Natural killer cell (primary cell): ENCODE measurements at regions not wholly inside any gene's neighbourhood (a gene's known extent, or its start where the extent isn't known, plus 50 kb on each side); places are given as distances from the start of the nearest gene placed in this dataset.

Source experiments
- ATAC-seq, 3 donors: fragments of 150-1000 bp in 2 of 3; fragments of 200-7000 bp in 1 of 3; cut with Tn5 transposase; 1 replicate in 1 of 3; 2 replicates in 2 of 3; pipeline ENCODE4 v1.10.0; 2021; ENCODE audit warnings: mild to moderate bottlenecking in 2 of 3, moderate library complexity in 2 of 3
- DNase-seq, 2 donors: peaks; one replicate each; pipeline versions ENCODE4 v3.0.0 to v3.0.0-alpha.2; 2013 to 2021; ENCODE audit warnings: mixed read lengths in 1 of 2
- H3K27ac ChIP-seq: one replicate; pipeline ENCODE4 v1.5.1; 2013; ENCODE audit warnings: mild to moderate bottlenecking, low read length
- H3K27me3 ChIP-seq: one replicate; pipeline ENCODE4 v1.6.1; 2013; ENCODE audit warnings: low read length; ENCODE audit not compliant: control insufficient read depth, insufficient read depth
- H3K36me3 ChIP-seq: one replicate; pipeline ENCODE4 v1.6.1; 2013; ENCODE audit warnings: low read length; ENCODE audit not compliant: control insufficient read depth, insufficient read depth
- H3K4me1 ChIP-seq: one replicate; pipeline ENCODE4 v1.6.1; 2013; ENCODE audit warnings: low read length; ENCODE audit not compliant: control insufficient read depth, insufficient read depth
- H3K4me3 ChIP-seq: one replicate; pipeline ENCODE4 v1.5.1; 2013; ENCODE audit warnings: low read length
- H3K9me3 ChIP-seq: one replicate; pipeline ENCODE4 v1.6.1; 2013; ENCODE audit warnings: low read length; ENCODE audit not compliant: control insufficient read depth, insufficient read depth
- H3K27ac Mint-ChIP-seq, 2 donors: one replicate each; pipeline ENCODE4 v1.8.0; 2022; ENCODE audit warnings: mild to moderate bottlenecking in 2 of 2, mixed read lengths in 2 of 2, moderate library complexity in 1 of 2
- H3K27me3 Mint-ChIP-seq, 2 donors: one replicate each; pipeline ENCODE4 v1.8.0; 2022; ENCODE audit warnings: low read depth in 2 of 2, mixed read lengths in 2 of 2
- H3K36me3 Mint-ChIP-seq: one replicate; pipeline ENCODE4 v1.8.0; 2022; ENCODE audit warnings: mixed read lengths
- H3K4me1 Mint-ChIP-seq, 2 donors: one replicate each; pipeline ENCODE4 v1.8.0; 2022; ENCODE audit warnings: mixed read lengths in 2 of 2
- H3K4me3 Mint-ChIP-seq: one replicate; pipeline ENCODE4 v1.8.0; 2022; ENCODE audit warnings: mild to moderate bottlenecking, moderate library complexity, mixed read lengths
- H3K9me3 Mint-ChIP-seq, 2 donors: one replicate each; pipeline ENCODE4 v1.8.0; 2022; ENCODE audit warnings: mixed read lengths in 2 of 2
- WGBS: methylation state at CpG from one replicate; pipeline ENCODE4 v1.1.7; 2013; ENCODE audit warnings: missing lambda C conversion rate; ENCODE audit not compliant: insufficient coverage; 5-methylcytosine and 5-hydroxymethylcytosine counted together
- intact Hi-C: fragments of 100-400 bp; cut with micrococcal nuclease; formaldehyde crosslinking; loops from one replicate; pipeline ENCODE4 v1.14.2; 2022
- TF ChIP-seq, protein P1 (sequence below): fragments of 200-600 bp; IDR thresholded peaks from one replicate; pipeline ENCODE4 v1.8.0; 2022; ENCODE audit warnings: antibody characterized with exemption

DNA sequence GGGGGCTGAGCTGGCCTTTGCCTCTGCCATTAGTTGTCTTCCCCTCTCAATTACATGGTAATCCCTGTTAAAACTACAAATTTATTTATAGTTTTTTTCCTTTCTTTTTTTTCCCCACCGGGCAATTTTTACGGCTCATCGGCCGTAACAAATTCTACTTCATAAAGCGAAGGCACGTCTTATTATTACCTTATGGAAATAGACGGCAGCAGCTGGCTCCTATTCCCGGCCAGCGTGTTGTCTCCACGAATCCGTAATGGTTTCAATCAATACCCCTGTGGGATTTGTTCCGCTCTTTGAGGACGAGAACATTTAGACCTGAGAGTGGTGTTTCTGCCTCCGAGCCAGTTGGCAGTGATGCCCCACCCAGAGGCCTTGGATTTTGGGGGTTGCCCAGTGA lies 52.4 kb upstream of the IGSF21 start:
- no peak overlapping the region for H3K27ac ChIP-seq
- H3K9me3 ChIP-seq, result no peaks in the 10 kb centered on the region
- TF ChIP-seq, protein P1, sequence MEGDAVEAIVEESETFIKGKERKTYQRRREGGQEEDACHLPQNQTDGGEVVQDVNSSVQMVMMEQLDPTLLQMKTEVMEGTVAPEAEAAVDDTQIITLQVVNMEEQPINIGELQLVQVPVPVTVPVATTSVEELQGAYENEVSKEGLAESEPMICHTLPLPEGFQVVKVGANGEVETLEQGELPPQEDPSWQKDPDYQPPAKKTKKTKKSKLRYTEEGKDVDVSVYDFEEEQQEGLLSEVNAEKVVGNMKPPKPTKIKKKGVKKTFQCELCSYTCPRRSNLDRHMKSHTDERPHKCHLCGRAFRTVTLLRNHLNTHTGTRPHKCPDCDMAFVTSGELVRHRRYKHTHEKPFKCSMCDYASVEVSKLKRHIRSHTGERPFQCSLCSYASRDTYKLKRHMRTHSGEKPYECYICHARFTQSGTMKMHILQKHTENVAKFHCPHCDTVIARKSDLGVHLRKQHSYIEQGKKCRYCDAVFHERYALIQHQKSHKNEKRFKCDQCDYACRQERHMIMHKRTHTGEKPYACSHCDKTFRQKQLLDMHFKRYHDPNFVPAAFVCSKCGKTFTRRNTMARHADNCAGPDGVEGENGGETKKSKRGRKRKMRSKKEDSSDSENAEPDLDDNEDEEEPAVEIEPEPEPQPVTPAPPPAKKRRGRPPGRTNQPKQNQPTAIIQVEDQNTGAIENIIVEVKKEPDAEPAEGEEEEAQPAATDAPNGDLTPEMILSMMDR, result no peak
- H3K27me3 ChIP-seq, result no peaks in the 10 kb centered on the region
- DNase-seq, result no peak
- no peaks in the 10 kb centered on the region for H3K4me1 ChIP-seq
- H3K27me3 Mint-ChIP-seq, result peaks cover 0 to 8% of the 10 kb centered on the region in 2 donors
- no peaks in the 10 kb centered on the region for H3K36me3 ChIP-seq
- WGBS, result 93% methylated on average over 14 of the region's 14 CpGs
- H3K9me3 Mint-ChIP-seq, result no peaks in the 10 kb centered on the region
- no peaks in the 10 kb centered on the region for H3K4me1 Mint-ChIP-seq
- H3K4me3 ChIP-seq, result no peak overlapping the region
- ATAC-seq, result no peak
- H3K27ac Mint-ChIP-seq, result no peak overlapping the region
- intact Hi-C loops, result no loop called here
- no peaks in the 10 kb centered on the region for H3K36me3 Mint-ChIP-seq
- H3K4me3 Mint-ChIP-seq, result no peak overlapping the region

DNA sequence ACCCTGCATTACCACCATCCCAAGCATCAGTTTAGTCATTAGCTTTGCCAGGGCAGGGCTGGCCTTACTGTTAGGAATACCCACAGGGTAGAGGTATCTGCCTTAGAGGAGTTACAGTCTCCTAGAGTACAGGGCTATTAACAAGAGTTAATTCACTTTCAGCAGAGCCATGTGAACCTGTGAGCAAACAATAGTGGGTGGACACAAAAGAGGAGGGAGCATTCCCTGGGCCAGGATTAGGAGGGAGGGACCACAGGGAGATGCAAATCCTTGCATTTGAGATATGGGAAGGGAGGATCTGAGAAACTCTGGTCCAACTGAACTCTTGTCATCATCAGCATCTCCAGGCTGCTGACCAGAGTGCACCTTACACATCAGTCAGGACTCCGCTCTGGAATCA lies 51.1 kb upstream of the IGSF21 start:
- Histone ChIP-seq H3K4me1 (no peaks in the 10 kb centered on the region), H3K9me3 (no peaks in the 10 kb centered on the region), H3K4me3 (no peak overlapping the region), H3K36me3 (no peaks in the 10 kb centered on the region), H3K27me3 (no peaks in the 10 kb centered on the region), H3K27ac (no peak overlapping the region)
- Mint-ChIP-seq H3K27ac (no peak overlapping the region), H3K4me3 (no peak overlapping the region), H3K9me3 (no peaks in the 10 kb centered on the region), H3K27me3 (peaks cover 0 to 8% of the 10 kb centered on the region in 2 donors), H3K4me1 (no peaks in the 10 kb centered on the region), H3K36me3 (no peaks in the 10 kb centered on the region)
- intact Hi-C loops, result no loop called here
- TF ChIP-seq, protein P1, result no peak
- ATAC-seq, result no peak
- DNase-seq, result no peak
- 79% methylated on average over 1 of the region's 1 CpG for WGBS

DNA sequence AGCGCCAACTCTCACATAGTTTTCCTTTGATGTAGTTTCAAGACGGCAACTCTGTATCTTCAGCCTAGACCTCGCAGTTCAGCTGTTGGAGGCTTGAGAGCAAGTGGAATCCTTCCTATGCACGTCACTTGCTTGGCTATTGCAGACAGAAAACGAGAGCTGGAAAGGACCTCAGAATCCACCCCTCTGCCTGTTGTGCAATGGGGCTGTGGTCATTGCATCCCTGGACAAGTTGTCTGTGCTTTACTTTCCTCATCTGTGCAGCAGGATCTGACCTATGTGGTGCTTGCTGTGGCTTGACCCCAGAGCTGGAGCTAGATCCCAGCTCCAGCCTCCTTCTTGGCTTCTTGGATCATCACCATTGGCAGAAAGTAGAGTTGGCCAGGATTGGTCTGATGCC lies 50.0 kb upstream of the IGSF21 start:
- TF ChIP-seq, protein P1, result no peak
- no peaks in the 10 kb centered on the region for H3K27me3 ChIP-seq
- no peaks in the 10 kb centered on the region for H3K4me1 Mint-ChIP-seq
- H3K9me3 ChIP-seq, result peaks cover 3% of the 10 kb centered on the region
- H3K4me1 ChIP-seq, result no peaks in the 10 kb centered on the region
- no peak overlapping the region for H3K27ac ChIP-seq
- 80% methylated on average over 5 of the region's 5 CpGs for WGBS
- no peak for ATAC-seq
- H3K4me3 Mint-ChIP-seq, result no peak overlapping the region
- H3K36me3 ChIP-seq, result no peaks in the 10 kb centered on the region
- H3K36me3 Mint-ChIP-seq, result no peaks in the 10 kb centered on the region
- H3K27me3 Mint-ChIP-seq, result peaks cover 0 to 8% of the 10 kb centered on the region in 2 donors
- peaks cover 0 to 3% of the 10 kb centered on the region in 2 donors for H3K9me3 Mint-ChIP-seq
- no peak for DNase-seq
- no peak overlapping the region for H3K27ac Mint-ChIP-seq
- no peak overlapping the region for H3K4me3 ChIP-seq
- intact Hi-C loops, result no loop called here
